NT2/D1 (cell line): ENCODE measurements at regions not wholly inside any gene's neighbourhood (a gene's known extent, or its start where the extent isn't known, plus 50 kb on each side); places are given as distances from the start of the nearest gene placed in this dataset.

Source experiments
- SUZ12 ChIP-seq: IDR thresholded peaks from 2 replicates; pipeline ENCODE4 v1.6.1; 2011; ENCODE audit not compliant: insufficient read length, insufficient read depth; ENCODE audit errors: extremely low read depth
- YY1 ChIP-seq: IDR thresholded peaks from 2 replicates; pipeline ENCODE4 v1.6.1; 2011; ENCODE audit not compliant: insufficient read length, insufficient read depth
- ZNF274 ChIP-seq: IDR thresholded peaks from 2 replicates; pipeline ENCODE4 v1.6.1; 2011; ENCODE audit warnings: mild to moderate bottlenecking, low read depth, low read length

GRCh38 chr12:89845366-89845765 is 136.7 kb upstream of the ATP2B1 start:
- TF ChIP-seq YY1 (no peak), ZNF274 (no peak), SUZ12 (no peak)
